ENCODE measurements at regions not wholly inside any gene's neighbourhood (a gene's known extent, or its start where the extent isn't known, plus 50 kb on each side); places are given as distances from the start of the nearest gene placed in this dataset.

DNA sequence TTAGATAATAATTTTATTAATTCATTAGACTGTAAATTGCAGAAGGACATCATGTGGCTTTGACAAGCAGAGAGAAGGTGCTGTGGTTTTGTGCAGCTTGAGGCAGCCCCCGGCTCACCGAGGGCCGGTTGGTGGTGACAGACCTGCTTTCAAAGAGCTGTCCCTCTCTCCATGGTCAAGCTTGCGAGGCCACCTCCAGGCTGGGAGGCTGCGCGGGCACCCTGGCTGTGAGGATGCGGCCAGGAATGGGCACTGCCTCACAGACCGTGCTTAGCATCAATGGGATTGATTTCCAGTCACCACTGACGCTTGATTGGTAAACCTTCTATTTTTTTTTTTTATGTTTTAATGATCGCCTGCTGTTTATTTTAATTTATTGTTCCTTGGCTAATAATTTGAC lies 690.9 kb downstream of the GALR1 start:
- DNase-seq: no peak

DNA sequence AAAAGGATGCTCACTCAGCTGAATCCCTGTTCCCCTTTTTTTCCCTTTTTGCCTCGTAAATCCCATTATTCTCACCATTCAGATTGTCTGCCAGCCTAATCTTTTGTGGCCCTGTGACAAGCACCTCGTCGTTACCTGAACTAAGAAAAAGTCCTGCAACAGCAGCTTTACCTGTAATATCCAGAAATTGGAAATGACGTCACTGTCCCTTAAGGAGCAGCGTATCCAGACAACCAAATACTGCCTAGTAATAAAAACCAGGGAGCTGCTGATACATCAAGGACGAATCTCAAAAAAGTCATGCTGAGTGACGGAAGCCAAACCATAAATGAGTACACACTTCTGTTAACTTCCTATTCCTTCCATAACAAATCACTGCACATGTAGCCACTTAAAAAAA lies 694.9 kb downstream of the GALR1 start:
- DNase-seq: no peak

DNA sequence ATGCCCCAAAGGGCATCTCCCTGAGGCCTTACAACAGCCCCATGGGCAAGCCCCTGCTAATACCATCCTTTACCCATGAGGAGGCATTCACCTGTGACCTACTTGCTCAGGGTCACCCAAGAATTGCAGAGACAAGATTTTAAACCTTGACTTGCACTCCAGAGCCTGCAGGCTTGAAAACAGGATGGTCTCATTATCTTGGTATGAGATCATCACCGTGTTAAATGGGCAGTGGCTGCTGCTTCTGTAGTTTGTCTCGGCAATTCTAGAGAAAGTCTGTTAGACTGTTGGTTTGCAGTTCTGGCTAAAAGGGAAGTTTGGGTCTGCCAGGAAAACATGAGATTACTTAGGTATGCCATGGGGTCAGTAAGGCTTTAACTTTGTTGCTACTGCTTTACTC lies 698.9 kb downstream of the GALR1 start:
- DNase-seq: no peak

DNA sequence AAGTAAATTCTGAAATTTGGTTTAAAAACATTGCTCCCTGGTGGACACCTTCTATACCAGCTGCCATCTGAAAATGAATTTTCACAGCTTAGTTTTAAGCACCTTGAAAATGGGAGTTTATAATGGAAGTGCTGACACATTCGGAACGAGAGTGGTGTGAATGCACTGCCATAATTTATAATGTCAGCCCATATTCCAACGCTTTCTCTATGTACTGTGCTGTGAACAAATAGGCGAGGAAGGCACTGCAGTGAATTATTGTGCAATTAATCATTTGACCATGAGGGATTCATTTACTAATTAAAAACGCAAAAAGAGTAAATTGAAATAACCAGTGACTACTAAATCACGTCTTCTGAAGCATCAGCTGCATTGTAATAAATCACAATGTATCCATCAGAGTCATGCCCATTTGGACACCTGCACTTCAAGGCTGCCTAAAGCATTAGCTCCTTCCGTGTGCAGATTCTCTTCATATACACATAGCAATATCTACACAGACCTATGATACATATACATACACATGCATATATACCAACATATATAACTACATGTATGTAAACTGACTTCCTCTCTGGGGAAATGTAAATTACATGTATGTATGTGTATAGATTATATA lies 699.8 kb downstream of the GALR1 start:
- DNase-seq: no peak

DNA sequence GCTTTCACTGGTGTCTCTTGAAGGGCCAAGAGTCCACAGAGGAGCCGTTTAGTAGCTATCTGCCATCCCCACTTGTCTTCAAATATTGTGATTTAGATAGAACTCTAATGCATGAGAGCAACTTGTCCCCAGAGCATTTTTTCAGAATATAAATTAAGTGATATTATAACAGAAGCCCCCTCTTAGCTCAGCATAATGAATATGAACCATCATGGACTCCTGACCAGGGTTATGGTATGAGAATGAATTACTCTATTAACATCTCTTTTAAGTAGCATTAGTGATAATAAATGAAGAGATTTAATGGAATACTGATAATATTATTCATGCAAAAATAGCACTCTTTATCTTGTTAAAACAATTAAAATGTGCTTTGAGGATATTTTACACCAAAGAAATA lies 709.6 kb downstream of the GALR1 start:
- DNase-seq: no peak

DNA sequence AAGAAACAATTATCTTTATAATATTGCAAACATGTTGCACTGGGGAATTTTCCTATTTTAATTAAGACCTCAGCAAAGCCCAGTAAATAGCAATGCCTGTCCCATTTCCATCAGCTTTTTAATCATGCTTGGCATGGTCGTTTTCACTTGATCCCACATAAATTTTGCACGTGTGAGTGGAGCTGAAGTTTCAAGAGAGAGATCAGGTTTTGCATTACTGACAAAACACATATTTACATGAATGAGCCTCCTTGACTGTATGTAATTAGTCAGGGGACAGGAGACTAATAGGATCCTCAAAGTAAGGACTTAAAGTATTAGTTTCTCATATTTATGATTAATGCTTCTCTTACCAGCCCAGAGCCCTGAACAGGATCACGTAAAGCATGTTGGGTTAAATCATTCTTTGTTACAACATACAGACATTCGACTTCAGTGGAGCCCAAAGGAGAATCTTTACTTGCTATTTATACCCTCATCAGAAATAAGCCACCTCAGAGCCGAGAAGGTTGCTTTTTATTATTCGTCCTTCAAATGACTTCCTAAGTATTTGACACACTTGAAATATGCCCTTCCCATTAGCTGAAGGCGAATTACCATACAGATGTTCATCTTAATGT lies 711.3 kb downstream of the GALR1 start:
- DNase-seq: no peak

DNA sequence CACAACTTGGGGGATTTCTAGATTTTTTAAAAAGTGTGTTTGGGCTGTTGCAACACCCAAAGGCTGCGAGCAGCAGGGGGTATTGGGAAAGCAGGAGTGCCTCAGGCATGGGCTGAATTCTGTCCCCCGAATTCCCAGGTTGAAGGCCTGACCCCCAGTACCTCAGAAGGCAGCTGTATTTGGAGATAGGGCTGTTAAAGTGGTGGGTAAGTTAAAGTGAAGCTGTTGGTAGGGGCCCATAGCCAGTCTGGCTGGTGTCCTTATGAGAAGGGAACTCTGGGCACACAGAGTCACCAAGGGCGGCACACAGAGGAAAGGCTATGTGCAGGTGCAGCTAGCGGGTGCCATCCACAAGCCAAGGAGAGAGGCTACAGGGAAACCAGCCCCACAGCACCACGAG lies 717.4 kb downstream of the GALR1 start:
- DNase-seq: no peak

DNA sequence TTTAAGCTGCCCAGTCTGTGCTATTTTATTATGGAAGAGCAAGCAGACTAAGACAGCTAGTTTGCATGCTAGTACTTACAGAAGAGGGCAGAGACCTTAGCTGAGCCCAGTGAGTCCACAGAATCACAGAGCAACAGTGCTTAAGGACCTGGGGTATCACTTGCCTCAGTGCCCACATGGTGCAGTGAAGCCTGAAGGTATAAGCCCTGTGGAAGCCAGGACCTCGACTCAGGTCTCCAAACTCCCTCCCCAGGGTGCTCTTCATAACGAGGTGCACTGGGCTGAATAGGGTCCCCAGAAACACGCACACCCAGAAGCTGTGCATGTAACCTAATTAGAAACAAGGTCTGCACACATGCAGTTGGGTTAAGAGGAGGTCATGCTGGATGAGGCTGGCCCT lies 718.1 kb downstream of the GALR1 start:
- DNase-seq: no peak

DNA sequence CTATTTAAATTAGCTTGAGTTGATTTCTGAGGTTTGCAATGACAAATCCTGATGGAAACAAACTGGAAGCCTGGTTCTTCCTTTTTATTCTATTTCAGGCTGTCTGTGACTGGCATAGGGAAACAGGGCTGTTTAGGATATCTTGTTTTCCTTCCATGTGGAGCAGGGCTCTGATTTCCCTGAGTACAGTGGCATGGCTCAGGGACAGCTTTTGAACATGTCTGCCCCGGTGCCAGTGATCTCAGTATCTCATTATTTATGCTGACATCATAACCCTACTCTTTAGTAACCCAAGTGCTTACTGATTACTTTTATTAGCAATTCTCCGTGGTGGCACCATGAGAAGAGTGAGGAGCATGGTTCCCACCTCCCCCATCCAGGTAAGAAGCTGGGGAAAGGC lies 720.3 kb downstream of the GALR1 start:
- DNase-seq: no peak

DNA sequence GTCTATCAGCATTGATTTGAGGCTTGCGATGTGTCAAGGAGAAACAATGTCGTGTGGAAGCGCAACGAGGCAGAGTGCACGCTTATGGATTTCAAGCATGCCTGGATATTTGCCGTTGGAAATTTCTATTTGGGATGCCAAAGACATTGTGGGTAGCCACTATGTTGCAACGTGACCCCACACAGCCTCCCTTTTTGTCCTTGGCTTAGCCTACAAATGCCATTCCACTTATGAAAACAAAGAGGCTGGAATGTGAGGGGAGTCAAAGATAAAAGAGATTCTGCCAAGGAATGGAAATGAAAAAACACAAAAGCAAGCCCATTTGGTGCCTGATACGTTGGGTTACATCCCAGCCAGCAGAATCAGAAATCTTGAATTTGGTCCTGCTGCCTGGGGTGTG lies 721.2 kb downstream of the GALR1 start:
- no peak for DNase-seq

DNA sequence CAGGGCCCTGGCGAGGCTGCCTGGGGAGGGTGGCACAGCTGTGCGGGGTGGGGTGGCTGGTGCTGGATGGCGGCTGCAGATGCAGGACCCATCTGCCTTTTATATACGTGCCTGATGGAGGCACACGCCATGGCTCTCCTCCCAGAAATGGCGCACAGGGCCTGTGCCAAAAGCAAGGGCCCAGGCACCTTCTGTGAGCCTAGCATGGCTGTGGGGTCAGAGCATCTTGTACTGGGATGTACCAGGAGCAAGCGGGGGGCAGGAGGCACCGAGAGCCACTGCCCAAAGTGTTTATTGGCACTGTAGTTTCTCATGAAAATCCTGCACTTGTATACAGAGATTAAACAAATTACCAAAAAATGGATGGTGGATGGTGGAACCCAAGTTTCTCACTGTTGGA lies 724.1 kb downstream of the GALR1 start:
- no peak for DNase-seq

DNA sequence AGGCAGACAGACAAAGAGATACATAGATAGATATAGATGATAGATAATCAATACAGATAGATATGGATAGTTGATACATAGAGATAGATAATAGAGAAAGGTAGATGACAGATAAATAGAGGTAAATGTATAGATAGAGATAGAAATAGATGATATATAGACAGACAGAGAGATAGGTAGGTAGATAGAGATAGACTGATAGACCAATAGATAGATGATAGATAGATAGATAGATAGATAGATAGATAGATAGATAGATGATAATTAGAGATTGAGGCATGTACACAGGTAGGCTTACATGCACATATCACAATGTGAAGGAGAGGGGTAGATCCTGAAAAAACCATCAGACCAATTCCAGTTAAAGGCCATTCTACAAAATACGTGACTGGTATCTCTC lies 724.7 kb downstream of the GALR1 start:
- DNase-seq: no peak

DNA sequence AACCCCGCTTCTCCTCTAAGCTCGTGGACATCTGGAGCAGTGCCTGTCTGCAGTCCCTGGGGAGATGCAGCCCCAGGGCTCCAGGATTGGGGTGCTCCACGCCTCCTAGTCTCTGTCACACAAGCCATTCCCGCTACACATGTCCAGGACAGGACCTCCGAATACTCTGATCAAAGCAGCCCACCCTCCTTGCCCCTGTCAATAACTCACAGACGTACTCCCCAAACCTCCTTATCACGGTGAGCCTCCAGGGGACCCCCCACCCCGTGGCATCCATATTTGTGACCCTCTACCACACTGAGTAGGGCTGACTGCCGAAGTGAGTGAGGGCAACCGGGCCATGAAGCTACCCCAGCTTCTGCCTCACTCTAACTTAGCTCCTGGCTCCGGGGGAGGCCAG lies 727.7 kb downstream of the GALR1 start:
- no peak for DNase-seq

DNA sequence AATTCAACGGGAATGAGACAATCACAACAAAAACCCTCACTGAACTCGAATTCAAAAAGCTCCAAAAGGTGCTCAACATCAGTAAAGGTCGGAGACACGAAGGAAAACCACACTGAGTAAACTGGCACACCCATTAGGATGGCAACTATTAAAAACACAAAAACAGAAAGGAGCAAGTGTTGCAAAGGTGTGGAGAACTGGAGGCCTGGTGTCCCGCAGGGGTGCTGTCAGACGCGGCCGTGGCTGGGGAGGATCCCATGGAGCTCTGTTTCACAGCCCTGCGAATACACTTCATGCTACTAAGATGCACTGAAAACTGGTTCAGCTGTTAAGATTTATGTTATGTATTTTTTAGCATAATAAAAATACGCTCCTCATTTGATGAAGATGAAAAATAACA lies 730.6 kb downstream of the GALR1 start:
- DNase-seq: no peak

DNA sequence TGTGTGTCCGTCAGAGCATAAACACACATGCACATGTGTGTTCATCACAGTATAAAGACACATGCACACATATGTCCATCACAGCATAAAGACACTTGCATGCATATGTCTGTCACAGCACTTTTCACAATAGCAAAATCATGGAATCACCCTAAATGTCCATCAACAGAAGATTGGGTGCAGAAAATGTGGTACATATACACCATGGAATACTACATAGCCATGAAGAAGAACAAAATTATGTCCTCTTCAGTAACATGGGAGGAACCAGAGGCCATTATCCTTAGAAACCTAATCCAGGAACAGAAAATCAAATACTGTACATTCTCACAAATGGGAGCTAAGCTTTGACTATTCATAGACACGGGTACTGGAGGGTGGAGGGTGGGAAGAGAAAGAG lies 732.2 kb downstream of the GALR1 start:
- DNase-seq: no peak

DNA sequence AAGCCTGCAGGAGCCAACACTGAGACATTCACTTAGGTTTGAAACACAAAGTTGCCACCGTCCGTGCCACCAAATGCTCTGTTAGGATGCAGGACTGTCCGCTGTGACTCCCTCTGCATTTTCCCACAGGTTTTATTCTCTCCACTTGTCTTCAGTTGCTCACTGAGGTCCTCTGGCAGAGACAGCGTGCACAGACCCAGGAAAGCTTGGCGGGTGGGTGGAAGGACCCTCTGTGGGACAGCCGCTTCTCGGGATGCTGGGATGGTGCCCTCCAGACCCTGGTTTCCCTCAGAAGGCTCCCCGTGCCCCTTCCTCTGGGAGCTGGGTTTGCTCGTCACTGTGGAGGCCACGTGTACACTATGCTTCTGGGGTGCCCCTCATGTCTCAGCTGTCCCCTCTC lies 733.6 kb downstream of the GALR1 start:
- no peak for DNase-seq

DNA sequence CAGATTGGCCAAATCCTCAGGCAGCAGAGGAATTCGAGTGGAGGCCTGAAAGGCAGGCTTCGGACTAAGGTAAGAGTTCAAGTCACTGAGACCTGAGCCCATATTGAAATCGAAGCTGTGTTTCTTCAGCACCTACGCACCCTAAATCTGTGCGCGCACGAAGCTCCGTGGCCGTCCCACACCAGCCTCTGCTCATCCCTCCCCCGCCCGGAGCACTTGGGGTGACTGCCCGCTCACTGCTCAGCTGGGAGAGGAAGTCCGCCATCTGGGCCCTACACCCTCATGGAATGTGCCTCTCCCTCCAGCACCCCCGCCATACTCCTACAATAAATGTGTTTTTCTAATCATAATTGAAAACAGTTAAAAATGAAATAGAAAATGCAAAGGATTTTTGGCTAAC lies 734.5 kb downstream of the GALR1 start:
- no peak for DNase-seq

DNA sequence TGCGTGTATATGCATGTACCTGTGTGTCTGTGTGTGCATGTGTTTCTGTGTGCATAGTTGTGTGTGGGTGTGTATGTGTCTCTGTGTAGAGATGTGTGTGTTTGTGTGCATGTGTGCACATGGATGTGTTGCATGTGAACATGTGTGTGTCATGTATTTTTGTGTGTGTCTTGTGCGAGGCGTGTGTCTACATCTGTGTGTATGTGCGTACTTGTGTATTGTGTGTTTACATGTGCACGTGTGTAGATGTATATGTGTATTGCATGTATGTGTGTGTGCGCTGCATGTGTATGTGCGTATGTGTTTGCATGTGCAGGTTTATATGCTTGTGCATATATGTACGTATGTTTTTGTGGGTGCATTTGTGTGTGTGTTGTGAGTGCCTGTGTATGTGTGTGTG lies 735.2 kb downstream of the GALR1 start:
- no peak for DNase-seq

DNA sequence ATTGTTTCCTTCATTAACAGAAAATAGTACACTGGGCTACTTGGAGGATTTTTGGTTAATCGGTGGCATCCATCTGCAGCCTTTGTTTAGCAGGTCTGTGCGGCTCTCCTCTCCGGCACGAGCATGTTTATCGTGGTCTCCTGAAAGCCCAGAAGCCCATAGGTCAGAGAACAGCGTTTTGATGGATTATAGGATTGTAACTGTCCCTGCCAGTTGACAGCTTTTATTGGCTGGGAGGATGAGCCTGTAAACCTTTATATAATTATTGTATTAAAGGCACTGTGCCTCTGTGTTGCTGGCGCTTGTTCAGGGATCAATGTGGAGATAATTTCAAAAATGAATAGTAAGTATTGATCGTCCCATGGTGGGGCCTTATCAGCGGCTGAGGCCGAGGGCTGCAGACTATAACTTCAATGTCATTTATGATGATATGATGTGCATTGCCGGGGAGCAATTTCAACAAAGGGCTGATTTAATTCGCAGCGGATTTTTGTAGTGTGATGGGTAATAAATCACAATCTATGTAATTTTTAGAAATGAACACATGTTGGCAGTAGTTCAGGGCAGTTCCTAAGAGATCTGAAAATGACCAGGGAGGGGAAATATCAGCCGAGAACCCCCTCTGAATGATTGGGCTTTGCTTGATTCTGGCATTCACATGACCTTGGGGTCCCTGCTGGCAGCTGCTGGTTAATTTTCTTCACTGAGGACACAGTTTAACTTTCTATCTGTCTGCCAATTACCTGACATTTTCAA lies 736.1 kb downstream of the GALR1 start:
- DNase-seq: no peak

DNA sequence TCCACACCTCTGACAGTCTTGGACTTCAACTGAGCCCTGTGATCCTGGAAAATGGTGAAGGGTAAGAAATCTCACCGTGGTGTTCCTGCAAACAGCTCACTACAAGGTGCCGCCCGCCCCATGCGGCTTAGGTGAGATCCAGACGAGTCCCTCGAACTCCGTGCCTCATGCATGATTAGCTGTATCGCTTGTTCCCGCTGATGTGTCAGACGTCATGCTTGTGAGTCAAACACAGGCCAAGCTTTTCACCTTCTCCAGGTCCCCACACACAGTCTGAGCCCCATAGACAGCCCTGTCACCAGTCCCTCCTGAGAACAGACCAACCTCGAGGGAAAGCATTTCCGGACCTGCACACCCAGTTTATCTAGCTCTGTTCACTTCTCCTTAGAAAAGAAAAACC lies 740.5 kb downstream of the GALR1 start:
- DNase-seq: no peak

DNA sequence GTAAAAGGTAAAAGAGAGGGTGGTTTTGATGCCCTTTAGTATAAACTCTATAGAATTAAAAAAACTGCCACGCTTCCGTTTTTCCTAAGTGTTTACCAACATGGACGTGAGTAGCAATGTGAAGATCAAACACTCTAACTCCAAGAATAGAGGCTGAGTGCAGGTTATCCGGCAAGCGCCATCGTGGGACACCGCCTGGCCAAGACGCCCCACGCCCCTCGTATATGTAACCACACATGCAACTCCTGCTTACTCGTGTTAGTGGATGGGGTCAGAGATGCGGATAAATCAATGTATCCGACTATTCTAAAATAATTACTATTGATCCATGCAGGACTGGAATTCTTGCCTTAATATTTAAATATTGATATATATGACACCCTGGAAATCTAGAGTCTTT lies 741.3 kb downstream of the GALR1 start:
- DNase-seq: no peak

DNA sequence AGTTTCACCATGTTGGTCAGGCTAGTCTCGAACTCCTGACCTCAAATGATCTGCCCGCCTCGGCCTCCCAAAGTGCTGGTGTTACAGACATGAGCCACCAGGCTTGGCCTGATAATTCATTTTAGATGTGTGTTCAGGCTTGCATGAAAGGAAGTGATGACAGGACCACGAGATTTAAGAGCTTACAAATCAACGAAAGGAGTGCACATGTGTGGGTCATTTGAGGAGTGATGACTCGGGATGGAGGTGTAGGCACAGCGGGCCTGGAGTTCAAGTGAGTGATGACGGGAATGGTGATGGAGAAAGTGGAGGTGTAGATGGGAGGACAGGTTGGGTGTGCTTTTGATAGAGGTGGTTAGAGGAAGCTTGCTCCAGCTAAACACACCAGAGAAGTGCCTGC lies 742.4 kb downstream of the GALR1 start:
- DNase-seq: no peak

DNA sequence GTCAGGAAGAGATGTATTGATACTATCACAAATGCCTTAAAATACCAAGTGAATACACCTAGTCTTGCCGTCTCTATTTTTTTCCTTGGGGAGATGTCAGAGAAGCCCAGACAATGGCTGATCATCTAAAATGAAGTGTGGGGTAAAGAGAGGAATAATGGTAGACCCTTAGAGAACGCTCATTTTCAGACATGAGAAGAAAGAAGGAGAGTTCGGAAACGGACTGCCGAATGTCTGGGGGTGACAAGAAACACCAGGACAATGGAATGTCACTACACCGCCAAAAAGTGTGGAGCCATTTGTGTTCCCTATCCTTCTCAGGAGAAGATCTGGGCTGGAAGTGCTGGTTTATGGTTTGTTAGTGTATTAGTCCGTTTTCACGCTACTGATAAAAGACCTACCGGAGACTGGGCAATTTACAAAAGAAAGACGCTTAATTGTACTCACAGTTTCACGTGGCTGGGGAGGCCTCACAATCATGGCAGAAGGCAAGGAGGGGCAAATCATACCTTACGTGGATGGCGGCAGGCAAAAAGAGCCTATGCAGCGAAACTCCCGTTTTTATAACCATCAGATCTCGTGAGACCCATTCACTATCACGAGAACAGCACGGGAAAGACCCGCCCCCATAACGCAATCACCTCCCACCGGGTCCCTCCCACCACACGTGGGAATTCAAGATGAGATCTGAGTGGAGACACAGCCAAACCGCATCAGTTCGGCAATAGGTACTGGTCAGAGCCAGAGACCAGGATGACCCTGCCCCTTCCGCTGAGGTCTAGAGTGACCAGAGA lies 743.7 kb downstream of the GALR1 start:
- DNase-seq: no peak

DNA sequence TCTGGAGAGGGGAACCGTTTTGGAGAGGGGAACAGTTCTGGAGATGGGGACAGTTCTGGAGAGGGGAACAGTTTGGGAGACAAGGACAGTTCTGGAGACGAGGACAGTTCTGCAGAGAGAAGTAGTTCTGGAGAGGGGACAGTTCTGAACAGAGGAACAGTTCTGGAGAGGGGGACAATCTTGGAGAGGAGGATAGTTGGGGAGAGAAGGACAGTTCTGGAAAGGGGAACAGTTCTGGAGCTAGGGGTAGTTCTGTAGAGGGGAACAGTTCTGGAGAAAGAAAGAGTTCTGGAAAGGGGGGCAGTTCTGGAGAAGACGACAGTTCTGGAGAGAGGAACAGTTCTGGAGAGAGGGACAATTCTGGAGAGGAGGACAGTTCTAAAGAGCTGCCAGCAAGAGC lies 745.9 kb downstream of the GALR1 start:
- DNase-seq: no peak

Measured in T-helper 2 cell (primary cell).